MCF 10A (cell line): ENCODE measurements at regions not wholly inside any gene's neighbourhood (a gene's known extent, or its start where the extent isn't known, plus 50 kb on each side); places are given as distances from the start of the nearest gene placed in this dataset.

Experiments
- BruUV-seq: library from RNA; stranded (reverse); fragments of 400-500 nt; replicated peaks from 2 replicates; lab custom pipeline; 2021; lab: Mats Ljungman, UMichigan
- CTCF ChIA-PET: fragments of 300-600 bp; sonication (Branson Sonifier 250); formaldehyde crosslinking; extraction: SDS; loops from one replicate; lab custom pipeline; 2021; ENCODE audit warnings: antibody characterized with exemption, inconsistent platforms; lab: Yijun Ruan, JAX
- POLR2A ChIA-PET: fragments of 300-600, 350-650 bp; sonication (Branson Sonifier 250); formaldehyde crosslinking; extraction: SDS; loops from one replicate; lab custom pipeline; 2020; ENCODE audit warnings: antibody characterized with exemption, inconsistent platforms; lab: Yijun Ruan, JAX
- DNase-seq: peaks from one replicate; pipeline ENCODE4 v3.0.0-alpha.2; 2018; ENCODE audit not compliant: unreplicated experiment
- H3K27ac Mint-ChIP-seq: one replicate; pipeline ENCODE4 v1.8.0; 2022; ENCODE audit warnings: mild to moderate bottlenecking, low read depth, mixed read lengths; ENCODE audit not compliant: unreplicated experiment
- H3K27me3 Mint-ChIP-seq: one replicate; pipeline ENCODE4 v1.8.0; 2022; ENCODE audit warnings: mixed read lengths; ENCODE audit not compliant: insufficient read depth, unreplicated experiment
- H3K36me3 Mint-ChIP-seq: one replicate; pipeline ENCODE4 v1.8.0; 2022; ENCODE audit warnings: mild to moderate bottlenecking, moderate library complexity, mixed read lengths; ENCODE audit not compliant: insufficient read depth, unreplicated experiment
- H3K4me1 Mint-ChIP-seq: one replicate; pipeline ENCODE4 v1.8.0; 2022; ENCODE audit warnings: mixed read lengths; ENCODE audit not compliant: insufficient read depth, unreplicated experiment
- H3K4me3 Mint-ChIP-seq: one replicate; pipeline ENCODE4 v1.8.0; 2022; ENCODE audit warnings: mild to moderate bottlenecking, moderate library complexity, mixed read lengths; ENCODE audit not compliant: unreplicated experiment
- H3K9me3 Mint-ChIP-seq: one replicate; pipeline ENCODE4 v1.8.0; 2022; ENCODE audit warnings: mixed read lengths; ENCODE audit not compliant: unreplicated experiment
- CTCF ChIP-seq: fragments of 200-600 bp; IDR thresholded peaks from one replicate; pipeline ENCODE4 v1.8.0; 2022; ENCODE audit warnings: antibody characterized with exemption, mild to moderate bottlenecking; ENCODE audit not compliant: unreplicated experiment
- intact Hi-C: fragments of 100-400 bp; cut with micrococcal nuclease; formaldehyde crosslinking; loops from 2 replicates; pipeline ENCODE4 v1.14.1; 2022

- Mint-ChIP-seq H3K36me3 (no peaks in the 10 kb centered on the region), H3K27ac (no peak overlapping the region), H3K4me3 (no peak overlapping the region), H3K9me3 (no peaks in the 10 kb centered on the region), H3K4me1 (no peaks in the 10 kb centered on the region), H3K27me3 (peaks cover 6% of the 10 kb centered on the region)
- intact Hi-C loops, result no loop called here
- BruUV-seq, result no TSS peak
- ChIA-PET POLR2A (no interaction called here), CTCF (interaction anchor here (0.6 kb wide), 1 partner anchor 19 kb away, joined by 5 read pairs; no protein-coding TSS in a partner anchor)
- TF ChIP-seq CTCF, result no peak
- no peak for DNase-seq
Observed at GRCh38 chr14:27190296-27190695, 592.5 kb upstream of the NOVA1 start.

GRCh38 chr14:27199272-27199671 lies 601.4 kb upstream of the NOVA1 start:
- H3K36me3 Mint-ChIP-seq, result no peaks in the 10 kb centered on the region
- no peak for TF ChIP-seq CTCF
- no peaks in the 10 kb centered on the region for H3K9me3 Mint-ChIP-seq
- no peak overlapping the region for H3K27ac Mint-ChIP-seq
- no peaks in the 10 kb centered on the region for H3K27me3 Mint-ChIP-seq
- POLR2A ChIA-PET, result no interaction called here
- CTCF ChIA-PET, result no interaction called here
- intact Hi-C loops, result no loop called here
- no TSS peak for BruUV-seq
- DNase-seq, result no peak
- H3K4me1 Mint-ChIP-seq, result no peaks in the 10 kb centered on the region
- no peak overlapping the region for H3K4me3 Mint-ChIP-seq

- no peak overlapping the region for H3K4me3 Mint-ChIP-seq
- no peaks in the 10 kb centered on the region for H3K9me3 Mint-ChIP-seq
- no peak overlapping the region for H3K27ac Mint-ChIP-seq
- CTCF ChIA-PET, result no interaction called here
- intact Hi-C loops, result no loop called here
- no peak for DNase-seq
- no TSS peak for BruUV-seq
- TF ChIP-seq CTCF, result no peak
- H3K27me3 Mint-ChIP-seq, result peaks cover 28% of the 10 kb centered on the region
- H3K4me1 Mint-ChIP-seq, result no peaks in the 10 kb centered on the region
- POLR2A ChIA-PET, result no interaction called here
- no peaks in the 10 kb centered on the region for H3K36me3 Mint-ChIP-seq
Observed at GRCh38 chr14:27205036-27205435, 607.2 kb upstream of the NOVA1 start.

GRCh38 chr14:27211741-27212140 lies 613.9 kb upstream of the NOVA1 start:
- ChIA-PET POLR2A (no interaction called here), CTCF (no interaction called here)
- H3K4me3 Mint-ChIP-seq, result no peak overlapping the region
- no peak overlapping the region for H3K27ac Mint-ChIP-seq
- no TSS peak for BruUV-seq
- H3K4me1 Mint-ChIP-seq, result no peaks in the 10 kb centered on the region
- no peaks in the 10 kb centered on the region for H3K9me3 Mint-ChIP-seq
- no peak for TF ChIP-seq CTCF
- H3K27me3 Mint-ChIP-seq, result peaks cover 46% of the 10 kb centered on the region
- DNase-seq, result no peak
- intact Hi-C loops, result no loop called here
- H3K36me3 Mint-ChIP-seq, result no peaks in the 10 kb centered on the region
